ENCODE measurements at regions not wholly inside any gene's neighbourhood (a gene's known extent, or its start where the extent isn't known, plus 50 kb on each side); places are given as distances from the start of the nearest gene placed in this dataset.

DNA sequence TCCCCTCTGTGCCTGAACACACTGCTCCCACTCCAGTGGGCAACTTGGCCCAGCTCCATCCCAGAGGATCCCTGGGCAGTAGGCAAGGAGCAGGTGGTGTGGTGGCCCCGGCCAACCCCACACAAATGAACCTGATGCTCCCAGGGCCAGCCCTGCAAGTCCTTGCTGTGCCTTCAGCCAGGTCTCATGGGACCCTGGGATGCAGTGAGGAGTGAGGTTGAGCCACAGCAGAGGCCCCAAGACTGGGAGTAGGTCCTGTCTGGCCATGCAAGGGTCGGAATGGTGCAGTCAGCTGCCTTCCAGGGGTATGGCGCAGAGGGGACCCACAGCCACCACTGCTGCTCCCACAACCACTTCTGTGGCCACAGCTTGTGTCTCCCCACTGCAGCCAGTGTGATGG lies 234.5 kb upstream of the DKK2 start:
- Histone ChIP-seq H3K4me2 (ENCODE audit: low read depth, low read length) (no peak overlapping the region), H3K9me1 (ENCODE audit: insufficient read depth, low read length) (no peaks in the 10 kb centered on the region), H3K56ac (ENCODE audit: extremely low read depth, insufficient read depth, low read length) (no peak overlapping the region), H3K9me3 (ENCODE audit: control insufficient read depth, insufficient read depth, low read length) (no peaks in the 10 kb centered on the region), H3K27ac (ENCODE audit: insufficient read depth, low read length) (no peak overlapping the region), H3K23ac (ENCODE audit: low read depth, low read length) (no peak overlapping the region), H4K91ac (ENCODE audit: insufficient read depth, low read depth, low read length) (no peak overlapping the region), H3K4me1 (ENCODE audit: control insufficient read depth, insufficient read depth, low read length) (no peaks in the 10 kb centered on the region), H3K4ac (ENCODE audit: low read depth, low read length) (no peak overlapping the region), H3K27me3 (ENCODE audit: control insufficient read depth, insufficient read depth, low read length) (no peaks in the 10 kb centered on the region), H3K9ac (ENCODE audit: low read depth, low read length) (no peak overlapping the region), H4K20me1 (ENCODE audit: insufficient read depth, low read length) (no peaks in the 10 kb centered on the region), H2BK20ac (ENCODE audit: low read depth, low read length) (no peak overlapping the region), H3K18ac (ENCODE audit: low read depth, low read length) (no peak overlapping the region), H3K36me3 (ENCODE audit: control insufficient read depth, insufficient read depth, low read length) (no peaks in the 10 kb centered on the region), H3K79me1 (ENCODE audit: low read depth in 1 of 2, low read length in 2 of 2) (no peaks in the 10 kb centered on the region), H2BK15ac (ENCODE audit: low read depth, low read length) (no peak overlapping the region), H2AFZ (replicated peaks; ENCODE audit: low read length, poor library complexity) (no peak overlapping the region), H3K4me3 (ENCODE audit: insufficient read depth, low read depth, low read length) (no peak overlapping the region), H4K8ac (ENCODE audit: low read depth in 2 of 2, low read length in 2 of 2) (no peak overlapping the region), H2AK5ac (ENCODE audit: low read depth, low read length) (no peak overlapping the region), H2AK9ac (replicated peaks; ENCODE audit: low read depth, low read length, poor library complexity) (no peak overlapping the region), H4K5ac (ENCODE audit: low read depth, low read length) (no peak overlapping the region), H3K14ac (replicated peaks; ENCODE audit: low read depth, low read length) (no peak overlapping the region), H2BK120ac (ENCODE audit: low read depth, low read length) (no peak overlapping the region), H2BK5ac (ENCODE audit: low read depth, low read length, poor library complexity, severe bottlenecking) (no peak overlapping the region)
- WGBS, 2 experiments (ENCODE audit: extremely low coverage in 2 of 2, insufficient read length in 1 of 2) = no CpG with 5 or more reads among the region's 3 CpGs
- dilution Hi-C loops (cut with HindIII; ENCODE audit: low sequenced_read_pairs, unreplicated experiment) = no loop called here
- no peak for DNase-seq
- no TSS peak for BruUV-seq (replicated peaks)
- no peak for TF ChIP-seq BHLHE40 (IDR thresholded peaks at IDR 0.05; ENCODE audit: low read depth, low read length)
- no peak for TF ChIP-seq SMC3 (IDR thresholded peaks at IDR 0.05; ENCODE audit: low read depth, low read length)
- TF ChIP-seq NFE2L2 (IDR thresholded peaks at IDR 0.05; ENCODE audit: low read depth, low read length) = no peak
- TF ChIP-seq CEBPB (IDR thresholded peaks at IDR 0.05; ENCODE audit: low read depth, low read length) = no peak
- no peak for TF ChIP-seq RCOR1 (IDR thresholded peaks at IDR 0.05; ENCODE audit: insufficient replicate concordance, low read length)
- TF ChIP-seq RFX5 (IDR thresholded peaks at IDR 0.05; ENCODE audit: low read depth, low read length) = no peak
- TF ChIP-seq, protein P1, sequence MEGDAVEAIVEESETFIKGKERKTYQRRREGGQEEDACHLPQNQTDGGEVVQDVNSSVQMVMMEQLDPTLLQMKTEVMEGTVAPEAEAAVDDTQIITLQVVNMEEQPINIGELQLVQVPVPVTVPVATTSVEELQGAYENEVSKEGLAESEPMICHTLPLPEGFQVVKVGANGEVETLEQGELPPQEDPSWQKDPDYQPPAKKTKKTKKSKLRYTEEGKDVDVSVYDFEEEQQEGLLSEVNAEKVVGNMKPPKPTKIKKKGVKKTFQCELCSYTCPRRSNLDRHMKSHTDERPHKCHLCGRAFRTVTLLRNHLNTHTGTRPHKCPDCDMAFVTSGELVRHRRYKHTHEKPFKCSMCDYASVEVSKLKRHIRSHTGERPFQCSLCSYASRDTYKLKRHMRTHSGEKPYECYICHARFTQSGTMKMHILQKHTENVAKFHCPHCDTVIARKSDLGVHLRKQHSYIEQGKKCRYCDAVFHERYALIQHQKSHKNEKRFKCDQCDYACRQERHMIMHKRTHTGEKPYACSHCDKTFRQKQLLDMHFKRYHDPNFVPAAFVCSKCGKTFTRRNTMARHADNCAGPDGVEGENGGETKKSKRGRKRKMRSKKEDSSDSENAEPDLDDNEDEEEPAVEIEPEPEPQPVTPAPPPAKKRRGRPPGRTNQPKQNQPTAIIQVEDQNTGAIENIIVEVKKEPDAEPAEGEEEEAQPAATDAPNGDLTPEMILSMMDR (conservative IDR thresholded peaks at IDR 0.05; ENCODE audit: low read depth, low read length) = no peak
- no peak for TF ChIP-seq FOS (IDR thresholded peaks at IDR 0.05; ENCODE audit: low read depth, low read length)
- TF ChIP-seq CHD1 (IDR thresholded peaks at IDR 0.05; ENCODE audit: low read depth, low read length) = no peak
- TF ChIP-seq, protein P2, sequence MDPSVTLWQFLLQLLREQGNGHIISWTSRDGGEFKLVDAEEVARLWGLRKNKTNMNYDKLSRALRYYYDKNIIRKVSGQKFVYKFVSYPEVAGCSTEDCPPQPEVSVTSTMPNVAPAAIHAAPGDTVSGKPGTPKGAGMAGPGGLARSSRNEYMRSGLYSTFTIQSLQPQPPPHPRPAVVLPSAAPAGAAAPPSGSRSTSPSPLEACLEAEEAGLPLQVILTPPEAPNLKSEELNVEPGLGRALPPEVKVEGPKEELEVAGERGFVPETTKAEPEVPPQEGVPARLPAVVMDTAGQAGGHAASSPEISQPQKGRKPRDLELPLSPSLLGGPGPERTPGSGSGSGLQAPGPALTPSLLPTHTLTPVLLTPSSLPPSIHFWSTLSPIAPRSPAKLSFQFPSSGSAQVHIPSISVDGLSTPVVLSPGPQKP (IDR thresholded peaks at IDR 0.05; ENCODE audit: borderline replicate concordance, low read depth, low read length) = no peak
- TF ChIP-seq MAFK (IDR thresholded peaks at IDR 0.05; ENCODE audit: low read depth, low read length) = no peak
- in situ Hi-C loops (cut with MboI; ENCODE audit: low sequenced_read_pairs) = no loop called here
- ChIA-PET POLR2A (ENCODE audit: unreplicated experiment) (no interaction called here), CTCF (no interaction called here)
- intact Hi-C loops (cut with micrococcal nuclease) = loop anchor here (10.0 kb wide), 1 partner anchor 644 kb away; no protein-coding TSS in a partner anchor
- no peak for ATAC-seq (ENCODE audit: low read depth)
